GM12873 (cell line): ENCODE measurements at regions not wholly inside any gene's neighbourhood (a gene's known extent, or its start where the extent isn't known, plus 50 kb on each side); places are given as distances from the start of the nearest gene placed in this dataset.

Experiments
- CTCF ChIP-seq: IDR thresholded peaks from 2 replicates; pipeline ENCODE4 v1.5.1; 2012; ENCODE audit warnings: low read depth, mild to moderate bottlenecking, moderate library complexity, low read length, control low read depth; ENCODE audit not compliant: insufficient read depth; ENCODE audit errors: missing control alignments

DNA sequence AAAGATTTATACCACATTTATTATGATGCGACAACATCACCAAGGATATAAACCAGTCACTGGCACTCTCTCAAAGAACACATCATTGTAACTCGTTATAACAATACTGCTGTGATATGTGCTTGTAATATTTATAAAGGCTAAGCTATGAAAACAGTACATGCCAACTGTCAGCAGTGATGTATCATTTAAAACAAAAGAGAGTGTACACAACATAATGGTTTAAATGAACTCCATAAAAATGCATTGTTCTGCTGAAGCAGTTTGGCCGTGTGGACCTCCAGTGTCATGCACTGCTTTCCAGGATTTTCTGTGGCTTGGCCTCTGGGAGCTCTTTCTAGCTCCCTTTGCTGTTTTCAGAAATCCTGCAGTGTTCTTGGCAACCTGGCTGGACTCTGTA lies 215.6 kb downstream of the MTX2 start:
- no peak for TF ChIP-seq CTCF

GRCh38 chr2:176488431-176488830 lies 219.2 kb downstream of the MTX2 start:
- no peak for TF ChIP-seq CTCF

DNA sequence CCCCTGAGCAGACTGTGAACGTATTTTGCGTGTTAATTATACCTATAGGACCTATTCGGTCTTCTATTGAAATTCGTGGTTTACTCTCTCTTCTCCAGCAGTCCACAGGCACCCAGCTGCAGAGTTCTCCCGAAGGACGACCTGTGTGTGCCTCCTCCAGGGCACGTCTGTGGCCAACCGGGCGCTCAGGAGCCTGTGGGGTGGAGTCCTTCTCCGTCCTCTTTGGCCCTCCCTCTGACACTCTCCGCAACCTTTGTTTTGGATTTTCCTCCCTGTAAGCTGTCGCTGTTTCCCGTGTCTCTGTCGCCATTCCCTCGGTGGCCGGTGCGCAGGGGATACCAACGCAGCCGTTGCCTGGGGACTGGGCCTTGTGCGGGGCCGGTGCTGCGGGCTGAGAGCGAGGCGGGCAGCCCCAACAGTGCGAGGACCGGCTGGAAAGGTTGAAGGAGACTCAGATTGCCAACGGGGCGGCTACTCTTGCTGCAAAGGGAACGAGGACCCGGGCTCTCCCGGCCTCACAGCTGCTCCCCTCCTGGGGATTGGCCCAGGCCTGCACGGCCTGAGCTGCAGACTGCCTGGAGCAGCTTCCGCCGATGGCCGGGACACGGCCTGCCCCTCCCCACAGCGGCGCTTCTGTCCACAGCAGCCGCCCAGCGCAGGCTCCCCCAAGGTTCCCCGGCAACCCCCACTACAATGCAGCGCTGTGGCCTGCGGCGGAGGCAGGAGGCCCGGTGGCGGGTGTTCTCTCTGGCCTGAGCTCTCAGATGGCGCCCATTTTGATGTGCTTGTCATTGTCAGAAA lies 221.0 kb downstream of the MTX2 start:
- TF ChIP-seq CTCF = no peak

DNA sequence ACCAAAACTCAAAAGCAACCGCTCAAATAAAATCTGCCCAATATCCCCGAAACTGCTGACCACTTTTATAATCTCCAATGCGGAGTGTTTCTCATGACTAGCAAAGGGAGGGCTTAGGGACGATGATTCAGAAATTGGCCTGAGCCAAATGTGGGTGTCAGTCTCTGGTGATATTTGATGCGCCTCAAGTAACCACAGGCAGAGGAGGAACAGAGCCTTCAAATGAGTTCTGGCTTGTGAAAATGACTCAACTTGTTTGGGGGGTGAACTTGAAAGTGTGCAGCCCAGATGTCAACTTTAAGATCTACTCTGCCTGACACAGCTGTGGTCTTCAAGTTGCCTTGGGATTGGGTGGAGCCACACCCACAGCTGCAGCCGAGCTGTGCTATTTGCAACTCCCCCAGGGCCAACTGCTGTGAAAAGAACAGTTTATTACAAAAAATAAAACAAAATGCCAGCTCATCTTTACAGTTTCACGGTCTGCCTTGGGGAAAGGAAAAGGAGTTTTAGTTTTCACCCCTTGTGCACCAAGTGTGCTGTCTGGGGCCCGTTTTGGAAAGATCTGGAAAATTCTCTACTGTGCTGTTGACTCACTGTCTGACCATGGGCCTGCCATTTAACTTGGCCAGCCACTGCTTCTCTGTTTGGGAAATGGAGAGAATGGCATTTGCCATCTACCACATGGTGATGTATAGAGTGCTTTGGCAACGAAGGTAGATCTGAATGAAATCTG lies 222.1 kb downstream of the MTX2 start:
- no peak for TF ChIP-seq CTCF

- no peak for TF ChIP-seq CTCF
Measured at GRCh38 chr2:176492583-176492982, 223.3 kb downstream of the MTX2 start.

DNA sequence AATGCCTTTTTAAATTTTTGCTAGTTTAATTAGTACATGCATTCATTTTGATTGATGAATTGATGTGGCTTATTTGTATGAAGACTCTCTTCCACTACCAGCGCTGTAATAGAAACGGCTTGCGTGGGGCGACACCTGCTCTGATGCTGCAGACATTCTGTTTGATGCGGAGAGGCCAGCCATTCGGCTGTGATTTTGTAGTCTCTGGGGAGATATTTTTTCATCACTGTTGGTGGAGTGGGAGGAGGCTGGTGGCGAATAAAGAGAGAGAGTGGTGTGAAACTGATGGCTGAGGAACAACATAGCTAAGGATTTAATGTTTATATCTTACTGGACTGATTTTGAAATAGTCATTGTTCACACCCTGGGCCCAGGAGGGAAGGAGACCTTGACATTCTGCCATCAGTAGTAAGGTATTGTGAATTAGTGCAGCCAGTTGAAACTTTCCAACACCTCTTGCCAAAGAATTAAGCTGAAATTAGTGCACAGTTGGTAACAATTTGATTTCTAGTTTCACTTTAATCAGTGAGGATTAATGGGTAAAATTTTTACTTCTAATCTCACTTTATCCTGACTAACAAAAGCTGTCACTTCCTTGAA lies 224.1 kb downstream of the MTX2 start:
- no peak for TF ChIP-seq CTCF

DNA sequence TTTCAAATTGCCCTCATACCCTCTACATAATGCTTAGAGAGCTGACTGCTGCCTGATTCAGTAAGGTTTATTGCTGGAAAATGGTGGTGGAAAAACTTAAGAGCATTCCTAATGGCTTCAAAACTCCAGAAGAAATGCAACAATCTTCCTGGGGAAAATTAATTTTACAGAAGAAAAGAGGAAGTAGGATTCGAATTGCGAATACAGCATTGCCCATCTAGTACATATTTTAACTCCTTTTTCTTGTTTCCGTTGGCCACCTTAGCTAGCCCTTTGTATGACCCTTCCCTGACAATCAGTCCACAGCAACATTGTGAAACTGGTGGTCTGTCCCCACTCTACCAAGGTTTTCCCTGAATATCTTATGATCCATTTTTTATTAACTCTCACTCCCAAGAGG lies 224.7 kb downstream of the MTX2 start:
- TF ChIP-seq CTCF = no peak
